ENCODE measurements at regions not wholly inside any gene's neighbourhood (a gene's known extent, or its start where the extent isn't known, plus 50 kb on each side); places are given as distances from the start of the nearest gene placed in this dataset.

- no CpG with 5 or more reads among the region's 1 CpG for WGBS (ENCODE audit: insufficient coverage)
- Histone ChIP-seq H3K27ac (ENCODE audit: low read depth in 1 of 2, low read length in 2 of 2) (no peak overlapping the region), H3K4me2 (replicated peaks; ENCODE audit: extremely low read depth, low read length, poor library complexity, severe bottlenecking) (no peak overlapping the region), H3K9ac (ENCODE audit: insufficient read depth, low read length, poor library complexity, severe bottlenecking) (no peak overlapping the region), H3K79me2 (ENCODE audit: insufficient read depth, low read length) (no peaks in the 10 kb centered on the region), H2AFZ (ENCODE audit: insufficient read depth, low read depth, low read length, poor library complexity, severe bottlenecking) (no peak overlapping the region), H3K4me3 (replicated peaks in 1 of 3; ENCODE audit: low read depth in 2 of 3, low read length in 3 of 3) (no peak overlapping the region), H3K36me3 (replicated peaks in 1 of 2; ENCODE audit: control insufficient read depth in 1 of 2, insufficient read depth in 2 of 2, low read length in 2 of 2) (no peaks in the 10 kb centered on the region), H4K20me1 (ENCODE audit: insufficient read depth, low read length) (no peaks in the 10 kb centered on the region), H3K27me3 (ENCODE audit: control insufficient read depth in 2 of 2, insufficient read depth in 2 of 2, low read length in 2 of 2) (no peaks in the 10 kb centered on the region), H3K9me3 (replicated peaks in 1 of 2; ENCODE audit: control insufficient read depth in 1 of 2, insufficient read depth in 1 of 2, low read length in 2 of 2) (no peaks in the 10 kb centered on the region), H3K4me1 (ENCODE audit: control insufficient read depth in 1 of 2, insufficient read depth in 2 of 2, low read length in 2 of 2) (no peaks in the 10 kb centered on the region)
- Mint-ChIP-seq H3K4me1 (no peaks in the 10 kb centered on the region), H3K36me3 (no peaks in the 10 kb centered on the region), H3K4me3 (no peak overlapping the region), H3K9me3 (peaks cover 0 to 1% (median 0%) of the 10 kb centered on the region in 7 donors), H3K27ac (no peak overlapping the region), H3K27me3 (ENCODE audit: low read depth in 3 of 3) (no peaks in the 10 kb centered on the region)
- intact Hi-C loops (cut with micrococcal nuclease), result no loop called here
- TF ChIP-seq, protein P1, sequence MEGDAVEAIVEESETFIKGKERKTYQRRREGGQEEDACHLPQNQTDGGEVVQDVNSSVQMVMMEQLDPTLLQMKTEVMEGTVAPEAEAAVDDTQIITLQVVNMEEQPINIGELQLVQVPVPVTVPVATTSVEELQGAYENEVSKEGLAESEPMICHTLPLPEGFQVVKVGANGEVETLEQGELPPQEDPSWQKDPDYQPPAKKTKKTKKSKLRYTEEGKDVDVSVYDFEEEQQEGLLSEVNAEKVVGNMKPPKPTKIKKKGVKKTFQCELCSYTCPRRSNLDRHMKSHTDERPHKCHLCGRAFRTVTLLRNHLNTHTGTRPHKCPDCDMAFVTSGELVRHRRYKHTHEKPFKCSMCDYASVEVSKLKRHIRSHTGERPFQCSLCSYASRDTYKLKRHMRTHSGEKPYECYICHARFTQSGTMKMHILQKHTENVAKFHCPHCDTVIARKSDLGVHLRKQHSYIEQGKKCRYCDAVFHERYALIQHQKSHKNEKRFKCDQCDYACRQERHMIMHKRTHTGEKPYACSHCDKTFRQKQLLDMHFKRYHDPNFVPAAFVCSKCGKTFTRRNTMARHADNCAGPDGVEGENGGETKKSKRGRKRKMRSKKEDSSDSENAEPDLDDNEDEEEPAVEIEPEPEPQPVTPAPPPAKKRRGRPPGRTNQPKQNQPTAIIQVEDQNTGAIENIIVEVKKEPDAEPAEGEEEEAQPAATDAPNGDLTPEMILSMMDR (IDR thresholded peaks at IDR 0.05), result no peak
- DNase-seq, result no peak
Measured at GRCh38 chr2:193929131-193929530, 1727.9 kb upstream of the SLC39A10 start.

DNA sequence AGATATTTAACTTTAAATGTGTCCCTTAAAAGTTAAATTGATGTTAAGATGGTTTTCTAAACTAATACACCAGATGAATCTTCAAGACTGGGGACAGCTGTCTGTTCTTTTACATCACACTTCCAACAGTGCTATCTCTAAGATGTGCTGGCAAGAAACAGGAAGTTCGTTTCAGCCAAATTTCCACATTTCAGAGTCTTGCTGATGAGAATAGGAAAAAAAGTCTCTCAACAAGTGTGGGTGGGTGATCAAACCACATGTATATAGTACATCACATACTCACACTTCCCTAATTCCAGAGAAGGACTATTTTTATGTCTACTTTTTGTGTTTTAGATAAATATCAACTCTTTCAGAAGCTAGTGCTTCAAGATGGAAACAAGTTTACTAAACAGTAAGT lies 1712.8 kb upstream of the TMEFF2 start:
- Histone ChIP-seq H3K27me3 (ENCODE audit: control insufficient read depth in 2 of 2, insufficient read depth in 2 of 2, low read length in 2 of 2) (no peaks in the 10 kb centered on the region), H3K27ac (ENCODE audit: low read depth in 1 of 2, low read length in 2 of 2) (no peak overlapping the region), H3K36me3 (replicated peaks in 1 of 2; ENCODE audit: control insufficient read depth in 1 of 2, insufficient read depth in 2 of 2, low read length in 2 of 2) (no peaks in the 10 kb centered on the region), H3K4me1 (ENCODE audit: control insufficient read depth in 1 of 2, insufficient read depth in 2 of 2, low read length in 2 of 2) (no peaks in the 10 kb centered on the region), H4K20me1 (ENCODE audit: insufficient read depth, low read length) (no peaks in the 10 kb centered on the region), H3K4me3 (replicated peaks in 1 of 3; ENCODE audit: low read depth in 2 of 3, low read length in 3 of 3) (no peak overlapping the region), H3K79me2 (ENCODE audit: insufficient read depth, low read length) (no peaks in the 10 kb centered on the region), H3K9me3 (replicated peaks in 1 of 2; ENCODE audit: control insufficient read depth in 1 of 2, insufficient read depth in 1 of 2, low read length in 2 of 2) (no peaks in the 10 kb centered on the region), H3K9ac (ENCODE audit: insufficient read depth, low read length, poor library complexity, severe bottlenecking) (no peak overlapping the region), H3K4me2 (replicated peaks; ENCODE audit: extremely low read depth, low read length, poor library complexity, severe bottlenecking) (no peak overlapping the region), H2AFZ (ENCODE audit: insufficient read depth, low read depth, low read length, poor library complexity, severe bottlenecking) (no peak overlapping the region)
- no CpG with 5 or more reads among the region's 1 CpG for WGBS (ENCODE audit: insufficient coverage)
- Mint-ChIP-seq H3K9me3 (peaks cover 2 to 12% (median 8%) of the 10 kb centered on the region in 7 donors), H3K4me1 (no peaks in the 10 kb centered on the region), H3K36me3 (no peaks in the 10 kb centered on the region), H3K4me3 (no peak overlapping the region), H3K27ac (no peak overlapping the region), H3K27me3 (ENCODE audit: low read depth in 3 of 3) (no peaks in the 10 kb centered on the region)
- DNase-seq, result no peak
- TF ChIP-seq, protein P1 (IDR thresholded peaks at IDR 0.05), result no peak
- intact Hi-C loops (cut with micrococcal nuclease), result no loop called here

All from CD14-positive monocyte (primary cell).